Ishikawa (cell line): ENCODE measurements at regions not wholly inside any gene's neighbourhood (a gene's known extent, or its start where the extent isn't known, plus 50 kb on each side); places are given as distances from the start of the nearest gene placed in this dataset.

Source experiments
- TAF1 ChIP-seq: IDR thresholded peaks from 2 replicates; pipeline ENCODE4 v1.6.1; 2012; ENCODE audit warnings: low read depth, mild to moderate bottlenecking
- TCF12 ChIP-seq: IDR thresholded peaks from 2 replicates; pipeline ENCODE4 v1.6.1; 2012; ENCODE audit warnings: low read depth
- TEAD4 ChIP-seq: IDR thresholded peaks from 2 replicates; pipeline ENCODE4 v1.6.1; 2012
- TF ChIP-seq, protein P1 (sequence below): IDR thresholded peaks from 2 replicates; pipeline ENCODE4 v1.6.1; 2012

DNA sequence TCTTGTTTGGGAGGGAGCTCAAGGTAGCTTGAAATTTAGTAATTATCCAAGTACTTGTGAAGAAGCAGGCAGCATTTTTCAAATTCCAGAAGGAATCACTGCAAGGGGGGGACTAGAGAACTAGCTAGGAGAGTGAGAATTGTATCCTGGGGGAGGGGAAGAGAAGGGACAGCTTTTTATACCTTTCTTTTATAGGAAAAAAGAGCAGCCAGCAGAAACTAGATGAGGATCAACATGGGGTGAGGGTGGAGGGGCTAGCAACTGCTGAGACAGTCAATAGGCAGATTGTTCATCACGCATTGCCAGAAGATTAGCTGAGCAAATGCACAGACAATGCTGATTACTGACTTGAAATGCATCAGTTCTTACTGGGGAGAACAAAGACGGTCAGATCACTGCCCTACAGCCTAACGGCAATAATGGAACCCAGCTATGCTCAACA, 514.3 kb upstream of the CITED2 start:
- TF ChIP-seq TEAD4 (peak; percentile 78), TAF1 (no peak), TCF12 (no peak)
- TF ChIP-seq, protein P1, sequence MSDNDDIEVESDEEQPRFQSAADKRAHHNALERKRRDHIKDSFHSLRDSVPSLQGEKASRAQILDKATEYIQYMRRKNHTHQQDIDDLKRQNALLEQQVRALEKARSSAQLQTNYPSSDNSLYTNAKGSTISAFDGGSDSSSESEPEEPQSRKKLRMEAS, result no peak
